M059J (cell line): ENCODE measurements at regions not wholly inside any gene's neighbourhood (a gene's known extent, or its start where the extent isn't known, plus 50 kb on each side); places are given as distances from the start of the nearest gene placed in this dataset.
A peak's percentile ranks its signal among the peaks of the same experiment; 100 is the strongest.

ENCODE experiments used
- DNase-seq: peaks from one replicate; pipeline ENCODE4 v3.0.0-alpha.2; 2012; ENCODE audit warnings: low read depth

GRCh38 chr17:69828087-69828486 is 246.9 kb upstream of the KCNJ16 start:
- peak; percentile 69 for DNase-seq

GRCh38 chr17:69834494-69834893 is 240.5 kb upstream of the KCNJ16 start:
- no peak for DNase-seq

- no peak for DNase-seq
Observed at GRCh38 chr17:69851736-69852135, 223.3 kb upstream of the KCNJ16 start.

- DNase-seq: peak; percentile 6
Observed at GRCh38 chr17:69853541-69854224, 221.3 kb upstream of the KCNJ16 start.

GRCh38 chr17:69854225-69854780 is 220.7 kb upstream of the KCNJ16 start:
- DNase-seq: peak; percentile 51

GRCh38 chr17:69856946-69857345 is 218.1 kb upstream of the KCNJ16 start:
- no peak for DNase-seq

GRCh38 chr17:69857412-69857835 is 217.6 kb upstream of the KCNJ16 start:
- DNase-seq: peak; percentile 97

GRCh38 chr17:69858460-69858859 is 216.6 kb upstream of the KCNJ16 start:
- DNase-seq: no peak

GRCh38 chr17:69860142-69860680 is 214.8 kb upstream of the KCNJ16 start:
- DNase-seq: no peak

GRCh38 chr17:69864462-69864861 is 210.6 kb upstream of the KCNJ16 start:
- DNase-seq: no peak

GRCh38 chr17:69869667-69870066 is 205.4 kb upstream of the KCNJ16 start:
- no peak for DNase-seq

GRCh38 chr17:69870091-69870530 is 204.9 kb upstream of the KCNJ16 start:
- DNase-seq: peak; percentile 97

- DNase-seq: peak; percentile 67
Observed at GRCh38 chr17:69870751-69871199, 204.2 kb upstream of the KCNJ16 start.

- no peak for DNase-seq
Observed at GRCh38 chr17:69871318-69871717, 203.7 kb upstream of the KCNJ16 start.

GRCh38 chr17:69872675-69873262 is 202.3 kb upstream of the KCNJ16 start:
- no peak for DNase-seq

- peak; percentile 97 for DNase-seq
Observed at GRCh38 chr17:69874175-69874670, 200.8 kb upstream of the KCNJ16 start.

- DNase-seq: no peak
Observed at GRCh38 chr17:69876757-69877156, 198.3 kb upstream of the KCNJ16 start.

- DNase-seq: no peak
Observed at GRCh38 chr17:69878661-69879060, 196.4 kb upstream of the KCNJ16 start.

- no peak for DNase-seq
Observed at GRCh38 chr17:69879576-69879975, 195.4 kb upstream of the KCNJ16 start.

GRCh38 chr17:69880591-69881112 is 194.4 kb upstream of the KCNJ16 start:
- no peak for DNase-seq

GRCh38 chr17:69882281-69882680 is 192.7 kb upstream of the KCNJ16 start:
- no peak for DNase-seq

- no peak for DNase-seq
Observed at GRCh38 chr17:69883120-69883519, 191.9 kb upstream of the KCNJ16 start.
